Liver (tissue), 8 donors: ENCODE measurements at regions not wholly inside any gene's neighbourhood (a gene's known extent, or its start where the extent isn't known, plus 50 kb on each side); places are given as distances from the start of the nearest gene placed in this dataset.

Experiments
- DNase-seq: peaks from one replicate; pipeline ENCODE4 v3.0.0-alpha.2; 2017; ENCODE audit warnings: low spot score
- H3K27ac ChIP-seq, 2 donors: one replicate each; pipeline ENCODE4 v1.7.0; 2013; ENCODE audit warnings: inconsistent platforms in 2 of 2, low read length in 2 of 2, control low read depth in 1 of 2, low read depth in 1 of 2, mild to moderate bottlenecking in 1 of 2
- H3K27me3 ChIP-seq, 4 donors: one replicate each; pipeline versions ENCODE4 v1.6.1 to v1.7.0; 2013; ENCODE audit warnings: low read length in 3 of 4, inconsistent platforms in 1 of 4, mild to moderate bottlenecking in 1 of 4, moderate library complexity in 1 of 4; ENCODE audit not compliant: control insufficient read depth in 4 of 4, insufficient read depth in 4 of 4
- H3K36me3 ChIP-seq, 4 donors: one replicate each; pipeline versions ENCODE4 v1.6.1 to v1.7.0; 2013; ENCODE audit warnings: low read length in 3 of 4, mild to moderate bottlenecking in 3 of 4, low read depth in 1 of 4, moderate library complexity in 1 of 4; ENCODE audit not compliant: control insufficient read depth in 4 of 4, insufficient read depth in 3 of 4
- H3K4me1 ChIP-seq, 4 donors: one replicate each; pipeline versions ENCODE4 v1.6.1 to v1.7.0; 2013; ENCODE audit warnings: low read length in 3 of 4, mild to moderate bottlenecking in 3 of 4, moderate library complexity in 1 of 4; ENCODE audit not compliant: control insufficient read depth in 4 of 4, insufficient read depth in 4 of 4
- H3K4me3 ChIP-seq, 3 donors: one replicate each; pipeline versions ENCODE4 v1.6.1 to v1.7.0; 2013; ENCODE audit warnings: low read length in 3 of 3, control low read depth in 1 of 3, low read depth in 1 of 3, mild to moderate bottlenecking in 1 of 3
- H3K9ac ChIP-seq, 2 donors: one replicate each; pipeline ENCODE4 v1.7.0; 2013; ENCODE audit warnings: low read length in 2 of 2, mild to moderate bottlenecking in 2 of 2, moderate library complexity in 2 of 2, control low read depth in 1 of 2, low read depth in 1 of 2
- H3K9me3 ChIP-seq, 4 donors: one replicate each; pipeline versions ENCODE4 v1.6.1 to v1.7.0; 2013; ENCODE audit warnings: low read length in 3 of 4; ENCODE audit not compliant: control insufficient read depth in 4 of 4
- ATF3 ChIP-seq: IDR thresholded peaks from 2 replicates; pipeline ENCODE4 v1.6.1; 2016; ENCODE audit warnings: antibody characterized with exemption
- FOXA1 ChIP-seq: IDR thresholded peaks from 2 replicates; pipeline ENCODE4 v1.6.1; 2016; ENCODE audit warnings: antibody characterized with exemption
- FOXA2 ChIP-seq: IDR thresholded peaks from 2 replicates; pipeline ENCODE4 v1.6.1; 2016; ENCODE audit warnings: antibody characterized with exemption
- GABPA ChIP-seq, 2 donors: IDR thresholded peaks in 1 of 2; conservative IDR thresholded peaks in 1 of 2; 2 replicates each; pipeline ENCODE4 v1.6.1; 2016; ENCODE audit warnings: antibody characterized with exemption in 2 of 2, mild to moderate bottlenecking in 1 of 2, moderate library complexity in 1 of 2
- HNF4A ChIP-seq, 2 donors: conservative IDR thresholded peaks; 2 replicates each; pipeline ENCODE4 v1.6.1; 2016; ENCODE audit warnings: antibody characterized with exemption in 2 of 2, mild to moderate bottlenecking in 2 of 2
- HNF4G ChIP-seq: IDR thresholded peaks from 2 replicates; pipeline ENCODE4 v1.6.1; 2016; ENCODE audit warnings: antibody characterized with exemption
- JUND ChIP-seq, 2 donors: IDR thresholded peaks; 2 replicates each; pipeline ENCODE4 v1.6.1; 2016; ENCODE audit warnings: antibody characterized with exemption in 2 of 2
- RXRA ChIP-seq, 2 donors: IDR thresholded peaks; 2 replicates each; pipeline ENCODE4 v1.6.1; 2017 to 2018; ENCODE audit warnings: antibody characterized with exemption in 2 of 2, mild to moderate bottlenecking in 1 of 2
- SP1 ChIP-seq: IDR thresholded peaks from 2 replicates; pipeline ENCODE4 v1.6.1; 2018; ENCODE audit warnings: antibody characterized with exemption, mild to moderate bottlenecking
- TAF1 ChIP-seq: conservative IDR thresholded peaks from 2 replicates; pipeline ENCODE4 v1.6.1; 2016; ENCODE audit warnings: antibody characterized with exemption, mild to moderate bottlenecking
- YY1 ChIP-seq: IDR thresholded peaks from 2 replicates; pipeline ENCODE4 v1.6.1; 2016; ENCODE audit warnings: antibody characterized with exemption, mild to moderate bottlenecking
- ZBTB33 ChIP-seq: IDR thresholded peaks from 2 replicates; pipeline ENCODE4 v1.6.1; 2016; ENCODE audit warnings: antibody characterized with exemption
- whole genome bisulfite sequencing: extraction: QIAGEN DNeasy Blood & Tissue Kit; methylation state at CpG from one replicate; pipeline ENCODE4 v1.1.7; 2013; 5-methylcytosine and 5-hydroxymethylcytosine counted together
- TF ChIP-seq, protein P1 (sequence below): IDR thresholded peaks from 2 replicates; pipeline ENCODE4 v1.6.1; 2016; ENCODE audit warnings: antibody characterized with exemption
- TF ChIP-seq, protein P2 (sequence below): IDR thresholded peaks from 2 replicates; pipeline ENCODE4 v1.6.1; 2016; ENCODE audit warnings: antibody characterized with exemption, mild to moderate bottlenecking
- TF ChIP-seq, protein P3 (sequence below): fragments of 150-350 bp; IDR thresholded peaks from 2 replicates; pipeline ENCODE4 v1.5.1; 2017; ENCODE audit warnings: improper control_type of control experiment, low read depth, low read length; ENCODE audit not compliant: missing input control
- donor health status: healthy.
- donor health status: healthy.
- donor health status: healthy.
- donor health status: healthy.
- donor health status: healthy.

DNA sequence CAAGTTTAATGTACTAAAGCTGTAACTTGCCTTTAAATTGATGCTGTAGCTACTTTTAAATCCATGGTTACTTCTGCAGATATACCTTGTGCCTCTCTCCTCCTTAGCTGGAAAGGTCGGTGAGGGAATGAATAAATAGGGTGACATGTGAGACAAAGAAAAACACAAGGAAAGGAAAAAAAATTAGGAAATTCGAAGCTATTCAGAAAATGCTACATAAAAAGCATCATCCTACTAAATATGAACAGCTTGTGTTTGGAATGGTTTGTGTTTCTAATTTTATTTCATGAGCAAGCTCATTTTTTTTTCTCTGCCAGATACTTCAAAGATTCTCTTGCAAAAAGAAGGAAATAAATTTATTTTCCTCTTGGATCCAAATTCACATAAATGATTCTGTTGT lies 186.3 kb upstream of the NUDT4 start (continued):
- TF ChIP-seq YY1 (no peak), HNF4G (no peak), ZBTB33 (no peak), SP1 (no peak), TAF1 (no peak), FOXA1 (no peak), ATF3 (no peak), JUND (IDR thresholded peaks at IDR 0.05) (no peak)

DNA sequence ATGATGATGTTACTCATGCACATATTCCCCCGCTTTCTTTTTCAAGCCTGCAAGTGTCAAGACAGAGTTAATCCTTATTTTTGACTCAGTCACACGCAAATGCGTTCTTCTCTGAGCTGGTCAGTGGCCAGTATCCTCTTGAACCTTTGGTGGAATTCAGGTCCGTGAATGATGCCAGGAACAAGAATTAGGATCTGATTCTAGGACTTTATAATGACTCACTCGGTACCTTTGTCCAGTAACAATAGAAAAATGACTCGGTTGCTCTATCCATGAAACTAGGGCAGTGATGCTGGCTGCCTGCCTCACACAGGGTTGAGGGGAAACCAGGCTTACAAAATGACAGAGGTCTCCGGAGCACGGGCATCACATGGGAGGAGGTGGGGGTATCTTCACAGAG lies 185.8 kb upstream of the NUDT4 start:
- Histone ChIP-seq H3K27ac (no peak overlapping the region), H3K9ac (no peak overlapping the region), H3K4me1 (no peaks in the 10 kb centered on the region), H3K4me3 (no peak overlapping the region), H3K27me3 (no peaks in the 10 kb centered on the region), H3K36me3 (no peaks in the 10 kb centered on the region), H3K9me3 (no peaks in the 10 kb centered on the region)
- TF ChIP-seq HNF4A (conservative IDR thresholded peaks at IDR 0.05) (no peak), GABPA (IDR thresholded peaks at IDR 0.05 in 1 of 2, conservative IDR thresholded peaks at IDR 0.05 in 1 of 2) (no peak), HNF4G (no peak), ATF3 (no peak), FOXA1 (no peak)
- TF ChIP-seq, protein P1, sequence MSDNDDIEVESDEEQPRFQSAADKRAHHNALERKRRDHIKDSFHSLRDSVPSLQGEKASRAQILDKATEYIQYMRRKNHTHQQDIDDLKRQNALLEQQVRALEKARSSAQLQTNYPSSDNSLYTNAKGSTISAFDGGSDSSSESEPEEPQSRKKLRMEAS = no peak
- TF ChIP-seq, protein P2, sequence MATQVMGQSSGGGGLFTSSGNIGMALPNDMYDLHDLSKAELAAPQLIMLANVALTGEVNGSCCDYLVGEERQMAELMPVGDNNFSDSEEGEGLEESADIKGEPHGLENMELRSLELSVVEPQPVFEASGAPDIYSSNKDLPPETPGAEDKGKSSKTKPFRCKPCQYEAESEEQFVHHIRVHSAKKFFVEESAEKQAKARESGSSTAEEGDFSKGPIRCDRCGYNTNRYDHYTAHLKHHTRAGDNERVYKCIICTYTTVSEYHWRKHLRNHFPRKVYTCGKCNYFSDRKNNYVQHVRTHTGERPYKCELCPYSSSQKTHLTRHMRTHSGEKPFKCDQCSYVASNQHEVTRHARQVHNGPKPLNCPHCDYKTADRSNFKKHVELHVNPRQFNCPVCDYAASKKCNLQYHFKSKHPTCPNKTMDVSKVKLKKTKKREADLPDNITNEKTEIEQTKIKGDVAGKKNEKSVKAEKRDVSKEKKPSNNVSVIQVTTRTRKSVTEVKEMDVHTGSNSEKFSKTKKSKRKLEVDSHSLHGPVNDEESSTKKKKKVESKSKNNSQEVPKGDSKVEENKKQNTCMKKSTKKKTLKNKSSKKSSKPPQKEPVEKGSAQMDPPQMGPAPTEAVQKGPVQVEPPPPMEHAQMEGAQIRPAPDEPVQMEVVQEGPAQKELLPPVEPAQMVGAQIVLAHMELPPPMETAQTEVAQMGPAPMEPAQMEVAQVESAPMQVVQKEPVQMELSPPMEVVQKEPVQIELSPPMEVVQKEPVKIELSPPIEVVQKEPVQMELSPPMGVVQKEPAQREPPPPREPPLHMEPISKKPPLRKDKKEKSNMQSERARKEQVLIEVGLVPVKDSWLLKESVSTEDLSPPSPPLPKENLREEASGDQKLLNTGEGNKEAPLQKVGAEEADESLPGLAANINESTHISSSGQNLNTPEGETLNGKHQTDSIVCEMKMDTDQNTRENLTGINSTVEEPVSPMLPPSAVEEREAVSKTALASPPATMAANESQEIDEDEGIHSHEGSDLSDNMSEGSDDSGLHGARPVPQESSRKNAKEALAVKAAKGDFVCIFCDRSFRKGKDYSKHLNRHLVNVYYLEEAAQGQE = no peak
- 81% methylated on average over 8 of the region's 8 CpGs for WGBS
- DNase-seq = no peak

DNA sequence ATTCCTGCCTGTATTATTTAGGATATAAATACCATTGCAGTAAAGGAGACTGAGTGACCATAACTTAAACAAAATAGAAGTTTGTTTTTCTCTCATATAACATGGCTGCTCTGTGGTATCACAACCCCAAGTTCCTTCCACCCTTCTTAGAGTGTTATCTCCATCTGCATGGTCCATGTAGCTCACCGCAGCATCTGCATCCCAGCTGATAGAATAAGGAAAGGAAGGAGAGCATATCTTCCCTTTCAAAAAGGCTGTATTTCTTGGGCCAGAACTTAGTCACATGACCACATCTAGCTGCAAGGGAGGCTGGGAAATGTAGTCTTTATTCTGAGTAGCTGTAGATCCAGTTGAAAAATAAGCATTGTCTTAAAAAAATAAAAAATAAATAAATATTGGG lies 184.8 kb upstream of the NUDT4 start:
- no peak for DNase-seq
- TF ChIP-seq FOXA2 (no peak), HNF4A (conservative IDR thresholded peaks at IDR 0.05) (no peak), ZBTB33 (no peak), YY1 (no peak), SP1 (no peak), RXRA (IDR thresholded peaks at IDR 0.05) (no peak), JUND (IDR thresholded peaks at IDR 0.05) (no peak), HNF4G (no peak), TAF1 (no peak), FOXA1 (no peak)
- TF ChIP-seq, protein P3, sequence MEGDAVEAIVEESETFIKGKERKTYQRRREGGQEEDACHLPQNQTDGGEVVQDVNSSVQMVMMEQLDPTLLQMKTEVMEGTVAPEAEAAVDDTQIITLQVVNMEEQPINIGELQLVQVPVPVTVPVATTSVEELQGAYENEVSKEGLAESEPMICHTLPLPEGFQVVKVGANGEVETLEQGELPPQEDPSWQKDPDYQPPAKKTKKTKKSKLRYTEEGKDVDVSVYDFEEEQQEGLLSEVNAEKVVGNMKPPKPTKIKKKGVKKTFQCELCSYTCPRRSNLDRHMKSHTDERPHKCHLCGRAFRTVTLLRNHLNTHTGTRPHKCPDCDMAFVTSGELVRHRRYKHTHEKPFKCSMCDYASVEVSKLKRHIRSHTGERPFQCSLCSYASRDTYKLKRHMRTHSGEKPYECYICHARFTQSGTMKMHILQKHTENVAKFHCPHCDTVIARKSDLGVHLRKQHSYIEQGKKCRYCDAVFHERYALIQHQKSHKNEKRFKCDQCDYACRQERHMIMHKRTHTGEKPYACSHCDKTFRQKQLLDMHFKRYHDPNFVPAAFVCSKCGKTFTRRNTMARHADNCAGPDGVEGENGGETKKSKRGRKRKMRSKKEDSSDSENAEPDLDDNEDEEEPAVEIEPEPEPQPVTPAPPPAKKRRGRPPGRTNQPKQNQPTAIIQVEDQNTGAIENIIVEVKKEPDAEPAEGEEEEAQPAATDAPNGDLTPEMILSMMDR = no peak
- TF ChIP-seq, protein P1 = no peak

More for the DNA sequence above, 184.8 kb upstream of the NUDT4 start:
- H3K9me3 ChIP-seq = no peaks in the 10 kb centered on the region
- H3K4me1 ChIP-seq = no peaks in the 10 kb centered on the region
- H3K27ac ChIP-seq = no peak overlapping the region
- no peaks in the 10 kb centered on the region for H3K27me3 ChIP-seq
- WGBS = 100% methylated on average over 1 of the region's 1 CpG
- no peak overlapping the region for H3K4me3 ChIP-seq
- H3K9ac ChIP-seq = no peak overlapping the region
- no peaks in the 10 kb centered on the region for H3K36me3 ChIP-seq
